Vagina (tissue), 2 donors: ENCODE measurements at regions not wholly inside any gene's neighbourhood (a gene's known extent, or its start where the extent isn't known, plus 50 kb on each side); places are given as distances from the start of the nearest gene placed in this dataset.

ENCODE experiments used
- CTCF ChIP-seq, 3 experiments: fragments of 450-650 bp in 2 of 3; fragments of 200-600 bp in 1 of 3; sonication (generic) in 1 of 3; IDR thresholded peaks; one replicate each; pipeline ENCODE4 v1.5.1; 2017 to 2019; ENCODE audit warnings: antibody characterized with exemption in 3 of 3, mild to moderate bottlenecking in 2 of 3, moderate library complexity in 2 of 3
- POLR2A ChIP-seq, 2 donors: fragments of 450-650 bp; IDR thresholded peaks; one replicate each; pipeline ENCODE4 v1.6.1; 2017; ENCODE audit warnings: antibody characterized with exemption in 2 of 2, mild to moderate bottlenecking in 2 of 2, moderate library complexity in 2 of 2

DNA sequence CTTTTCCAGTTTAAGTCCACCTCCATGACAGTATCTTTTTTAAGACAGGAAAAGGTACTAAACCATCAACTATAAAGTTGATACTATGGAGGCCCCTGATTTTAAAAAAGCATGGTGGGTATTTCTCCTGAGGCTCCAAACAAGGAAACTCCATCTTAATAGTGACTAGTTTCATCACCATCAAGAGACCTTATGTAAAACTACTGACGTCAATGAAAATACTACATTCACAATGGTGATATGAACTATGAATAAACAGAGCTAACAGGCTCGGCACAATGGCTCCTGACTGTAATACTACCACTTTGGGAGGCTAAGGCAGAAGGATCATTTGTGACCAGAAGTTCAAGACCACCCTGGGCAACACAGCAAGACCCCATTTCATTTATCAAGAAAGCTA, 162.7 kb downstream of the KLF12 start:
- TF ChIP-seq CTCF (IDR thresholded peaks at IDR 0.05) (no peak), POLR2A (IDR thresholded peaks at IDR 0.05) (no peak)
